ENCODE measurements at regions not wholly inside any gene's neighbourhood (a gene's known extent, or its start where the extent isn't known, plus 50 kb on each side); places are given as distances from the start of the nearest gene placed in this dataset.
A peak's percentile ranks its signal among the peaks of the same experiment; 100 is the strongest.

- Mint-ChIP-seq H3K4me3 (no peak overlapping the region), H3K9me3 (peaks cover under 1% of the 10 kb centered on the region), H3K36me3 (no peaks in the 10 kb centered on the region), H3K4me1 (peaks cover 2% of the 10 kb centered on the region), H3K27me3 (peaks cover 2% of the 10 kb centered on the region), H3K27ac (no peak overlapping the region)
- DNase-seq, result no peak
These were observed 145.5 kb downstream of the BMS1 start for GRCh38 chr10:42928064-42928463.

DNA sequence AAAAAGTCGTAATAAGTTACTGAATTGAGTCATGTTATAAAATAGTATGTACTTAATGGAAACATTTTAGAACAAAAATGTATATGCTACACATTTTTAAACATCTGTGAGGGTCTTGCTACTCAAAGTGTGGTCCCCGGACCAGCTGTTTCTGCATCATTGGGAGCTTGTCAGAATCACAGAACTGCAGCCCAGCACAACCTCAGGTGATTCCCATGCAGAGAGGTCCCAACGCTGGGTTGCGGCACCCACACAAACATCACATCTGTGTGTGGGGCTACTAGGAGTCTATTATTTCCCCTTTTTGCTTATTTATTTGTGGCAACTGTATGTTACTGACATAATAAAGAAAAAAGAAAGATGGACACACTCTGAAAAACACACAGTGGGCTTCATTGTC, 146.6 kb downstream of the BMS1 start:
- Mint-ChIP-seq H3K36me3 (no peaks in the 10 kb centered on the region), H3K4me1 (peaks cover 8% of the 10 kb centered on the region), H3K27ac (no peak overlapping the region)

DNA sequence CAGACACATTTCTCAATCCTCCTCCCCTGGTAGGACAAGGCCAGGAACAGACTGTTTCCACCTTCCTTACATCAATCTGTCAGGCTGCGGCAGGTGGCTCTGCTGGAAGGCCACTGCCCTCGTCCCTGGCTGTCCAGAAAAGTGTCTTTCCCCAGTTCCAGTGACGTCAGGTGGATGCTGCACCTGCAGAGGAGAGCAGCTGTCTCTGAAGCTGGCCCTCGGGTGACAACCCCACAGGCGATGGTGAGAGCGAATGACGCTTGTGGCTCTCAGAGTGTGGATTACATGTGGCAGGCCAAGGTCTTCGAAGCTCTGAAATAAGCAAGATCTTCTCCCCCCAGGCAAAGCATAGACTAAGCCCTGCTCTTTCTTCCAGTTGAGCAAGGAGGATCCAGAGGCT, 146.9 kb upstream of the RET start:
- Mint-ChIP-seq H3K36me3 (no peaks in the 10 kb centered on the region), H3K9me3 (no peaks in the 10 kb centered on the region), H3K4me3 (no peak overlapping the region), H3K27ac (no peak overlapping the region), H3K4me1 (peaks cover 10% of the 10 kb centered on the region), H3K27me3 (peaks cover 10% of the 10 kb centered on the region)
- no peak for DNase-seq

More for the DNA sequence above, 146.6 kb downstream of the BMS1 start:
- no peak for DNase-seq
- Mint-ChIP-seq H3K9me3 (no peaks in the 10 kb centered on the region), H3K4me3 (no peak overlapping the region), H3K27me3 (peaks cover 10% of the 10 kb centered on the region)

- H3K36me3 Mint-ChIP-seq, result no peaks in the 10 kb centered on the region
- peaks cover 10% of the 10 kb centered on the region for H3K27me3 Mint-ChIP-seq
- no peak overlapping the region for H3K4me3 Mint-ChIP-seq
- no peak overlapping the region for H3K27ac Mint-ChIP-seq
- no peak for DNase-seq
- peaks cover 10% of the 10 kb centered on the region for H3K4me1 Mint-ChIP-seq
- H3K9me3 Mint-ChIP-seq, result no peaks in the 10 kb centered on the region
These were observed 146.2 kb upstream of the RET start for GRCh38 chr10:42930516-42931192.

DNA sequence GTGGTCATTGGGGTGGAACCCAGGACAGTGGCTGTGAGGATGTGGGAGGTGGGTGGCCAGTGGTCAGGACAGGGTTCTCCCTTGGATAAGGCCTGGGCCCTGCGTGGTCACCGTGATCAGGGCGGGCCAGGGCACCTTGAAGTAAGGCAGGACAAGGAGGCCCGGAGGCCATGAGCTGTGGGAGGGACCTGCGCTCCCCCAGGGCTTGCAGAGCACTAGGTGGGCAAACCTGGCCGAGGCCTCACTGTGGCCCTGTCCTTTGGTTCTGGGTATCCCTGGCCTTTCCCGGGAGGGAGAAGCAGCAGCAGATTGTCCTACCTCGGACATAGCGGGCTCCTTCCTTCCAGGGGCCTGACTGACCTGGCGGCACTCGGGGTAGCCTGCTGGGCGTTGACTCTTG, 144.8 kb upstream of the RET start:
- peaks cover 10% of the 10 kb centered on the region for H3K4me1 Mint-ChIP-seq
- H3K27me3 Mint-ChIP-seq, result peaks cover 10% of the 10 kb centered on the region
- H3K4me3 Mint-ChIP-seq, result no peak overlapping the region
- no peak overlapping the region for H3K27ac Mint-ChIP-seq
- H3K36me3 Mint-ChIP-seq, result no peaks in the 10 kb centered on the region
- H3K9me3 Mint-ChIP-seq, result no peaks in the 10 kb centered on the region
- no peak for DNase-seq

GRCh38 chr10:42932735-42933447, 144.0 kb upstream of the RET start:
- H3K4me3 Mint-ChIP-seq, result peak overlapping the region; percentile 74
- H3K27me3 Mint-ChIP-seq, result peaks cover 10% of the 10 kb centered on the region
- peaks cover 10% of the 10 kb centered on the region for H3K4me1 Mint-ChIP-seq
- H3K36me3 Mint-ChIP-seq, result no peaks in the 10 kb centered on the region
- H3K27ac Mint-ChIP-seq, result no peak overlapping the region
- no peaks in the 10 kb centered on the region for H3K9me3 Mint-ChIP-seq
- peak; percentile 57 for DNase-seq

DNA sequence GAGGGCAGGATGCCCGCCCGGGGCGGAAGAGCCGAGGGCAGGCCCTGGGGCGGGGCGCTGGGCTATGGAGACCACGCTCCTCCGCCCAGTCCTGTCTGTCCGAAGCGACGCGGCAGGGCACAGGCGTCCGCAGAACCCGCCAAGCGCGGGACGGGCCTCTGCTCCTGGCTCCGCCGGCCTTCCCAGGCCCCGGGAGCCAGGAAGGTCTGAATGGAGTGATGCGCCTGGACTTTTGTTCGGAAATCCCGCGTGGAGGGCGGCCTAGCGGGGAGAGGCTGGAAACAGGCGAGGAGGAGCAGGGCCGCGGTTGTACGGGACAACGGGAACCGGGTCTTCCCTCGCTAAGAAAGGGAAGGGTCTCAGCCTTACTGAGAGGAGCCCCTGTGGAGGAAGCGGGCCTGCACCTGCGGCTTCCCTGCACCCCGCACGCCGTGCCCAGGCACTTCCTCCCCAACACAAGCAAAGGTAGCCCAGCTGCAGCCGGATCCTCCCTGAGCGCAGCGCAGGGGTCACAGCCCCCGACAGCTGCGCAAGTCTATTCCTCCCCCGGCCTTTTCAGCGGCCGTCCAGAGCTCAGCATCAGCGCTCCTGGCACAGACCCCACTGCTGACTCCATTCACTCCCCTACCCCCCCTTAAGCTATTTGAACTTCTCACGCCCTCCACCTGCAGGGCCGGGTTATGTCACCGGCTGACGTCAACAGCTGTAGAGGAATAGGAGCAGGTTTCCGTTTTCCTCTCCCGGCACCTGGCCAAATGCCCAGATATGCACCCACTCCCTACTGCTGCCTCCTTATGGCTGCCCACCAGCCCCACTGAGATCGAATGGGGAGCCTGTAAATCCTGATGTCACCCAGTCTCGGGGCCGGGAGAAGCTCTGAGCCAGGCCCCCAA, 143.2 kb upstream of the RET start:
- peak; percentile 36 for DNase-seq
- Mint-ChIP-seq H3K4me3 (peak overlapping the region; percentile 74), H3K27ac (no peak overlapping the region)

DNA sequence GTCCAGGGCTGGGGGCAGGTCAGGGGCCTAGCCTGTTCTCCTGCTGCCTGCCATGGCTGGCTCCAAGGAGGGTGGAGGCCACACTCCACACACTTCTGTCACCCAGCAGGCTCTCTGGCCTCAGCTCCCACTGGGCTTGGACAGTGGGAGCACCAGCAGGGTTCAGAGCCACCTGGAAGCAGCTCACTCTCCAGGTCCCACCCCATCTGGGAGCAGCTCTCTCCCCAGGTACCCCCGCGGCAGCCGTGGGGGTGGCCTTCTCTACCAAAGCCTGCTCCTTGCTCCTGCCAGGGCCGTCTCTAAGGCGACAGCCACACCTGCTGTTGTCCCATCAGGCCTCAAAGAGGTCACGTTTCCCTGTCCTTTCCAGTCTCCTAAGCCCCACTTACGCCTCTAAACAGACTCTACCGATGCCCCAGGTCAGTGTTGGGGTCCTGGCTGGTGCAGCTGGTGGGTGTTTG, 142.5 kb upstream of the RET start:
- H3K9me3 Mint-ChIP-seq, result no peaks in the 10 kb centered on the region
- H3K27me3 Mint-ChIP-seq, result peaks cover 10% of the 10 kb centered on the region
- H3K36me3 Mint-ChIP-seq, result no peaks in the 10 kb centered on the region
- DNase-seq, result no peak
- no peak overlapping the region for H3K27ac Mint-ChIP-seq
- H3K4me3 Mint-ChIP-seq, result no peak overlapping the region
- peaks cover 10% of the 10 kb centered on the region for H3K4me1 Mint-ChIP-seq

More for the DNA sequence above, 143.2 kb upstream of the RET start:
- peaks cover 10% of the 10 kb centered on the region for H3K4me1 Mint-ChIP-seq
- H3K36me3 Mint-ChIP-seq, result no peaks in the 10 kb centered on the region
- H3K9me3 Mint-ChIP-seq, result no peaks in the 10 kb centered on the region
- H3K27me3 Mint-ChIP-seq, result peaks cover 10% of the 10 kb centered on the region

DNA sequence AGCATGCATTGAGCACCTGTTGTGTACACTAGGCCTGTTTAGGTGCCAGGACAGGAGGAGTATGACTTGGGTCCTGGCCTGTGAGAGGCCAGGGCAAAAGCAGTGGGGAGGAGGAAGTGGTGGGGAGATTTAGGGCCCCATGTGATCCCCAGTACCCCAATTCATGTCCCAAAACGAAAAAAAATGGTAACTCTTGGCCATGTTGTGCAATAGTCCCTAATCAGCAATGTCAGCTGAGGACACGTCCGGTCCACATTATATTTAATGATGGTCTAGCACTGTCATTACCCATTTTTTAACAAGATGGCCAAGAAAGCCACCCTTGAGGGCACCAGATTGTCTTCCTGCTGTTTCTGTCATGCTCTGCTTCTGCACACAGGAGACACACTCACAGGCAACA, 142.0 kb upstream of the RET start:
- no peak overlapping the region for H3K27ac Mint-ChIP-seq
- H3K4me3 Mint-ChIP-seq, result no peak overlapping the region
- H3K36me3 Mint-ChIP-seq, result no peaks in the 10 kb centered on the region
- peaks cover 10% of the 10 kb centered on the region for H3K27me3 Mint-ChIP-seq
- no peaks in the 10 kb centered on the region for H3K9me3 Mint-ChIP-seq
- peaks cover 10% of the 10 kb centered on the region for H3K4me1 Mint-ChIP-seq
- DNase-seq, result no peak

- Mint-ChIP-seq H3K36me3 (no peaks in the 10 kb centered on the region), H3K4me1 (peaks cover 10% of the 10 kb centered on the region), H3K27ac (no peak overlapping the region), H3K27me3 (peaks cover 10% of the 10 kb centered on the region), H3K9me3 (no peaks in the 10 kb centered on the region), H3K4me3 (no peak overlapping the region)
- no peak for DNase-seq
These were observed 141.4 kb upstream of the RET start for GRCh38 chr10:42935466-42935865.

GRCh38 chr10:42936580-42936979, 140.3 kb upstream of the RET start:
- H3K4me1 Mint-ChIP-seq, result peaks cover 10% of the 10 kb centered on the region

GRCh38 chr10:42937048-42937447, 139.8 kb upstream of the RET start:
- Mint-ChIP-seq H3K4me3 (no peak overlapping the region), H3K27me3 (peaks cover 10% of the 10 kb centered on the region), H3K9me3 (no peaks in the 10 kb centered on the region), H3K27ac (no peak overlapping the region), H3K36me3 (no peaks in the 10 kb centered on the region), H3K4me1 (peaks cover 10% of the 10 kb centered on the region)
- no peak for DNase-seq

More at GRCh38 chr10:42936580-42936979, 140.3 kb upstream of the RET start:
- H3K27me3 Mint-ChIP-seq, result peaks cover 10% of the 10 kb centered on the region
- H3K36me3 Mint-ChIP-seq, result no peaks in the 10 kb centered on the region
- no peak overlapping the region for H3K4me3 Mint-ChIP-seq
- H3K27ac Mint-ChIP-seq, result no peak overlapping the region
- no peak for DNase-seq
- no peaks in the 10 kb centered on the region for H3K9me3 Mint-ChIP-seq

DNA sequence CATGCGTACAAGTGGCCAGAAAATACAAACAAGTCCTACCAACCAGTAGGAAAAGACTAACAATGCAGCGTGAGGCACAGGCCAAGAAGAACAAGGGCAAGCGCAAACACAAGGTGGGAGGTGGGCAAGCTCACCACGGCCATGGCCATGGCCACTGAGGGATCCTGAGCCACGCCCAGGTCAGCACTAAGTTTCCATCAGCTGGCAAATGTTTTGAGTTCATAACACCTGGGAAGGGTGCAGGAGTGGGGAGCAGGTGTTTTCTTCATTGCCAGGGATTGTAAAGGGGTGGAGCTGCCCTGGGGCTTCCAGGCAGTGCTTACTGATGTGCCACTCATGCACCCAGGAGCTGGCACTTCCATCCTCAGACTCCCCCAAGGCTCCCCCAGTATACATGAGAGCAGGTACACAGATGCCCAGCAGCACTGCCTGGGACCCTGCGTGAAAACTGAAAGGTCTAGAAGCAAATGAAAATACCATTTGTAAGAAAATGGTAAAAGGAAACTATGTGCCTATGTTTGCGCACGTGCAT, 139.2 kb upstream of the RET start:
- no peak for DNase-seq
- Mint-ChIP-seq H3K36me3 (no peaks in the 10 kb centered on the region), H3K9me3 (no peaks in the 10 kb centered on the region), H3K4me1 (peaks cover 10% of the 10 kb centered on the region), H3K4me3 (no peak overlapping the region), H3K27me3 (peaks cover 10% of the 10 kb centered on the region), H3K27ac (no peak overlapping the region)

- H3K4me3 Mint-ChIP-seq, result no peak overlapping the region
- peaks cover 6% of the 10 kb centered on the region for H3K27me3 Mint-ChIP-seq
- DNase-seq, result no peak
- H3K9me3 Mint-ChIP-seq, result no peaks in the 10 kb centered on the region
- H3K4me1 Mint-ChIP-seq, result peaks cover 5% of the 10 kb centered on the region
- no peak overlapping the region for H3K27ac Mint-ChIP-seq
- H3K36me3 Mint-ChIP-seq, result no peaks in the 10 kb centered on the region
These were observed 138.5 kb upstream of the RET start for GRCh38 chr10:42938351-42938750.

- Mint-ChIP-seq H3K27ac (no peak overlapping the region), H3K4me3 (no peak overlapping the region), H3K27me3 (peaks cover 5% of the 10 kb centered on the region), H3K36me3 (no peaks in the 10 kb centered on the region), H3K4me1 (peaks cover 1% of the 10 kb centered on the region), H3K9me3 (no peaks in the 10 kb centered on the region)
- no peak for DNase-seq
These were observed 137.6 kb upstream of the RET start for GRCh38 chr10:42939237-42939636.
